GM12878 (cell line): ENCODE measurements at regions not wholly inside any gene's neighbourhood (a gene's known extent, or its start where the extent isn't known, plus 50 kb on each side); places are given as distances from the start of the nearest gene placed in this dataset.

ENCODE experiments used
- ATAC-seq: fragments of 200-7000 bp; cut with Tn5 transposase; 3 replicates; pipeline ENCODE4 v1.9.1; 2020; ENCODE audit warnings: mild to moderate bottlenecking, moderate library complexity
- BruUV-seq: library from RNA; stranded (reverse); fragments of 400-500 nt; replicated peaks from 2 replicates; lab custom pipeline; 2021; lab: Mats Ljungman, UMichigan
- CTCF ChIA-PET: fragments of 300-600 bp; sonication (Branson Sonifier 250); formaldehyde crosslinking; extraction: SDS; loops from one replicate; lab custom pipeline; 2021; ENCODE audit warnings: inconsistent platforms; lab: Yijun Ruan, JAX
- POLR2A ChIA-PET: fragments of 350-600 bp; formaldehyde crosslinking; extraction: SDS; loops from one replicate; lab custom pipeline; 2021; ENCODE audit warnings: inconsistent platforms; lab: Charles Lee
- RAD21 ChIA-PET: fragments of 300-600 bp; sonication (Branson Sonifier 250); formaldehyde crosslinking; loops from one replicate; lab custom pipeline; 2023; ENCODE audit warnings: antibody characterized with exemption; ENCODE audit not compliant: unreplicated experiment; lab: Charles Lee
- SMC1A ChIA-PET: fragments of 300-600 bp; sonication (Branson Sonifier 250); formaldehyde crosslinking; loops from one replicate; lab custom pipeline; 2023; ENCODE audit not compliant: unreplicated experiment, uncharacterized antibody; lab: Charles Lee
- DNase-seq: peaks from one replicate; pipeline ENCODE4 v3.0.0-alpha.2; 2011; ENCODE audit warnings: low read depth, low spot score
- FAIRE-seq: peaks from 3 replicates; lab custom pipeline; 2011; peaks lifted over from hg19 to GRCh38; lab: Jason Lieb, UNC
- H2AFZ ChIP-seq: 2 replicates; pipeline ENCODE4 v1.6.0; 2011; ENCODE audit warnings: low read depth, low read length, control low read depth; ENCODE audit not compliant: control insufficient read depth
- H3K27ac ChIP-seq: 2 replicates; pipeline ENCODE4 v1.5.1; 2011; ENCODE audit warnings: control low read depth; ENCODE audit not compliant: control insufficient read depth, insufficient read depth
- H3K27me3 ChIP-seq, 2 experiments: replicated peaks in 1 of 2; 2 replicates each; pipeline versions ENCODE4 v1.6.0 to v1.6.1; 2011; ENCODE audit warnings: low read length in 1 of 2; ENCODE audit not compliant: control insufficient read depth in 2 of 2, insufficient read depth in 2 of 2
- H3K36me3 ChIP-seq, 2 experiments: 2 replicates each; pipeline ENCODE4 v1.5.1; 2011; ENCODE audit warnings: low read length in 1 of 2; ENCODE audit not compliant: control insufficient read depth in 2 of 2, insufficient read depth in 2 of 2
- H3K4me1 ChIP-seq: 2 replicates; pipeline ENCODE4 v1.6.1; 2011; ENCODE audit warnings: mild to moderate bottlenecking, low read length, moderate library complexity, mixed read lengths; ENCODE audit not compliant: control insufficient read depth, insufficient read depth
- H3K4me2 ChIP-seq: 2 replicates; pipeline ENCODE4 v1.6.0; 2011; ENCODE audit warnings: control low read depth; ENCODE audit not compliant: control insufficient read depth, insufficient read depth
- H3K4me3 ChIP-seq: fragments of 200-600 bp; sonication (generic); 2 replicates; pipeline ENCODE4 v1.5.1; 2016
- H3K79me2 ChIP-seq: 2 replicates; pipeline ENCODE4 v1.6.0; 2011; ENCODE audit warnings: low read length; ENCODE audit not compliant: control insufficient read depth, insufficient read depth
- H3K9ac ChIP-seq: 2 replicates; pipeline ENCODE4 v1.8.0; 2011; ENCODE audit warnings: low read length, control low read depth, mixed read lengths; ENCODE audit not compliant: control insufficient read depth, insufficient read depth
- H3K9me3 ChIP-seq: replicated peaks from 3 replicates; pipeline ENCODE4 v1.5.1; 2011; ENCODE audit warnings: mild to moderate bottlenecking, low read length; ENCODE audit not compliant: control insufficient read depth, insufficient read depth
- H4K20me1 ChIP-seq: 2 replicates; pipeline ENCODE4 v1.6.0; 2011; ENCODE audit not compliant: control insufficient read depth, insufficient read depth
- BCLAF1 ChIP-seq: fragments of 450-650 bp; IDR thresholded peaks from 2 replicates; pipeline ENCODE4 v1.6.1; 2017; ENCODE audit warnings: antibody characterized with exemption, mild to moderate bottlenecking, moderate library complexity
- HDAC6 ChIP-seq: fragments of 200-600 bp; sonication (generic); IDR thresholded peaks from one replicate; pipeline ENCODE4 v1.8.0; 2017; ENCODE audit warnings: antibody characterized with exemption; ENCODE audit not compliant: unreplicated experiment
- NFYB ChIP-seq: IDR thresholded peaks from 2 replicates; pipeline ENCODE4 v1.6.1; 2011; ENCODE audit warnings: low read depth, mild to moderate bottlenecking, low read length, improper control_type of control experiment, moderate library complexity; ENCODE audit not compliant: insufficient read depth
- POLR2AphosphoS5 ChIP-seq: IDR thresholded peaks from 2 replicates; pipeline ENCODE4 v1.6.1; 2011; ENCODE audit warnings: mild to moderate bottlenecking, low read length, inconsistent platforms
- SRF ChIP-seq, 2 experiments: IDR thresholded peaks; 2 replicates each; pipeline ENCODE4 v1.6.1; 2011; ENCODE audit warnings: low read depth in 2 of 2, low read length in 2 of 2, mild to moderate bottlenecking in 1 of 2, moderate library complexity in 1 of 2
- ZZZ3 ChIP-seq: IDR thresholded peaks from 2 replicates; pipeline ENCODE4 v1.6.1; 2011; ENCODE audit warnings: low read depth; ENCODE audit not compliant: control insufficient read depth, insufficient read length
- WGBS: methylation state at CpG from one replicate; pipeline ENCODE4 v1.1.6; 2016; ENCODE audit warnings: low lambda C conversion rate; ENCODE audit not compliant: insufficient replicate concordance, insufficient coverage; ENCODE audit errors: missing lambda C conversion rate; 5-methylcytosine and 5-hydroxymethylcytosine counted together
- in situ Hi-C: fragments of 300-500 bp; cut with MboI; formaldehyde crosslinking; loops from 9 replicates; pipeline ENCODE4 v1.14.3; 2018; ENCODE audit warnings: mixed read lengths
- intact Hi-C: fragments of 100-400 bp; cut with micrococcal nuclease; formaldehyde crosslinking; loops from one replicate; pipeline ENCODE4 v1.14.2; 2022; ENCODE audit not compliant: unreplicated experiment
- TF ChIP-seq, protein P1 (sequence below): fragments of 450-650 bp; IDR thresholded peaks from 2 replicates; pipeline ENCODE4 v1.6.1; 2017; ENCODE audit warnings: mild to moderate bottlenecking, moderate library complexity

GRCh38 chr17:36707904-36708303, 106.5 kb downstream of the MRM1 start (continued):
- TF ChIP-seq, protein P1, sequence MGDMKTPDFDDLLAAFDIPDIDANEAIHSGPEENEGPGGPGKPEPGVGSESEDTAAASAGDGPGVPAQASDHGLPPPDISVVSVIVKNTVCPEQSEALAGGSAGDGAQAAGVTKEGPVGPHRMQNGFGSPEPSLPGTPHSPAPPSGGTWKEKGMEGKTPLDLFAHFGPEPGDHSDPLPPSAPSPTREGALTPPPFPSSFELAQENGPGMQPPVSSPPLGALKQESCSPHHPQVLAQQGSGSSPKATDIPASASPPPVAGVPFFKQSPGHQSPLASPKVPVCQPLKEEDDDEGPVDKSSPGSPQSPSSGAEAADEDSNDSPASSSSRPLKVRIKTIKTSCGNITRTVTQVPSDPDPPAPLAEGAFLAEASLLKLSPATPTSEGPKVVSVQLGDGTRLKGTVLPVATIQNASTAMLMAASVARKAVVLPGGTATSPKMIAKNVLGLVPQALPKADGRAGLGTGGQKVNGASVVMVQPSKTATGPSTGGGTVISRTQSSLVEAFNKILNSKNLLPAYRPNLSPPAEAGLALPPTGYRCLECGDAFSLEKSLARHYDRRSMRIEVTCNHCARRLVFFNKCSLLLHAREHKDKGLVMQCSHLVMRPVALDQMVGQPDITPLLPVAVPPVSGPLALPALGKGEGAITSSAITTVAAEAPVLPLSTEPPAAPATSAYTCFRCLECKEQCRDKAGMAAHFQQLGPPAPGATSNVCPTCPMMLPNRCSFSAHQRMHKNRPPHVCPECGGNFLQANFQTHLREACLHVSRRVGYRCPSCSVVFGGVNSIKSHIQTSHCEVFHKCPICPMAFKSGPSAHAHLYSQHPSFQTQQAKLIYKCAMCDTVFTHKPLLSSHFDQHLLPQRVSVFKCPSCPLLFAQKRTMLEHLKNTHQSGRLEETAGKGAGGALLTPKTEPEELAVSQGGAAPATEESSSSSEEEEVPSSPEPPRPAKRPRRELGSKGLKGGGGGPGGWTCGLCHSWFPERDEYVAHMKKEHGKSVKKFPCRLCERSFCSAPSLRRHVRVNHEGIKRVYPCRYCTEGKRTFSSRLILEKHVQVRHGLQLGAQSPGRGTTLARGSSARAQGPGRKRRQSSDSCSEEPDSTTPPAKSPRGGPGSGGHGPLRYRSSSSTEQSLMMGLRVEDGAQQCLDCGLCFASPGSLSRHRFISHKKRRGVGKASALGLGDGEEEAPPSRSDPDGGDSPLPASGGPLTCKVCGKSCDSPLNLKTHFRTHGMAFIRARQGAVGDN = no peak
- TF ChIP-seq HDAC6 (no peak), BCLAF1 (no peak), ZZZ3 (no peak)
- TF ChIP-seq, all 136 proteins: peak for 0

GRCh38 chr17:36714789-36715188, 113.4 kb downstream of the MRM1 start:
- H2AFZ ChIP-seq = no peak overlapping the region
- ATAC-seq = no peak
- POLR2A ChIA-PET = no interaction called here

More at GRCh38 chr17:36714789-36715188, 113.4 kb downstream of the MRM1 start:
- ChIA-PET CTCF (no interaction called here), SMC1A (no interaction called here), RAD21 (no interaction called here)
- no peaks in the 10 kb centered on the region; a peak in 1 of 4 replicates for H3K27me3 ChIP-seq
- H3K9me3 ChIP-seq = no peaks in the 10 kb centered on the region
- no TSS peak for BruUV-seq
- no peak for FAIRE-seq
- no peak for TF ChIP-seq SRF (IDR thresholded peaks at IDR 0.05; ENCODE audit: low read depth in 2 of 2, low read length in 2 of 2)
- no peak for TF ChIP-seq NFYB
- TF ChIP-seq POLR2AphosphoS5 = no peak
- H3K27ac ChIP-seq = no peak overlapping the region
- H3K79me2 ChIP-seq = no peaks in the 10 kb centered on the region
- H3K4me1 ChIP-seq = no peaks in the 10 kb centered on the region
- H3K36me3 ChIP-seq = no peaks in the 10 kb centered on the region
- intact Hi-C loops (no loop called here), in situ Hi-C loops (no loop called here)
- no peaks in the 10 kb centered on the region for H4K20me1 ChIP-seq
- no peak overlapping the region for H3K9ac ChIP-seq
- WGBS = 69% methylated on average over 6 of the region's 6 CpGs
- no peak for DNase-seq
- no peak overlapping the region for H3K4me2 ChIP-seq
- H3K4me3 ChIP-seq = no peak overlapping the region
